ENCODE measurements at regions not wholly inside any gene's neighbourhood (a gene's known extent, or its start where the extent isn't known, plus 50 kb on each side); places are given as distances from the start of the nearest gene placed in this dataset.

- Histone ChIP-seq H2AFZ (ENCODE audit: low read depth, low read length, poor library complexity, severe bottlenecking) (no peak overlapping the region), H3K36me3 (ENCODE audit: control insufficient read depth in 1 of 2, insufficient read depth in 2 of 2, low read length in 2 of 2) (no peaks in the 10 kb centered on the region), H3K27ac (ENCODE audit: low read depth, low read length) (no peak overlapping the region), H3K79me2 (ENCODE audit: insufficient read depth, low read length) (no peaks in the 10 kb centered on the region), H3K9me3 (ENCODE audit: control insufficient read depth in 1 of 2, insufficient read depth in 1 of 2, low read depth in 1 of 2, low read length in 2 of 2) (peaks cover 0 to 33% of the 10 kb centered on the region in 2 experiments; a peak in 2 of 4 replicates), H3K9ac (ENCODE audit: low read length) (no peak overlapping the region), H4K20me1 (ENCODE audit: insufficient read depth) (no peaks in the 10 kb centered on the region), H3K9me2 (ENCODE audit: insufficient read depth) (no peaks in the 10 kb centered on the region), H3K4me1 (ENCODE audit: control insufficient read depth in 1 of 2, insufficient read depth in 2 of 2, low read length in 2 of 2) (no peaks in the 10 kb centered on the region), H3K4me3 (replicated peaks in 1 of 2; ENCODE audit: low read depth in 1 of 2, low read length in 2 of 2) (no peak overlapping the region), H3K4me2 (ENCODE audit: low read length) (no peak overlapping the region), H3K27me3 (ENCODE audit: insufficient read depth, low read length) (no peaks in the 10 kb centered on the region)
- DNase-seq (ENCODE audit: low read depth, low spot score) = no peak
- CTCF ChIA-PET = no interaction called here
- intact Hi-C loops (cut with micrococcal nuclease) = no loop called here
- RAD21 ChIA-PET (ENCODE audit: low non-redundant PET in 1 of 2, low total read pairs in 2 of 2, uncharacterized antibody in 2 of 2, unreplicated experiment in 2 of 2) = no interaction called here
- POLR2A ChIA-PET = no interaction called here
- BruUV-seq (replicated peaks) = no TSS peak
- no peak for TF ChIP-seq CEBPB (IDR thresholded peaks at IDR 0.05; ENCODE audit: low read depth)
- TF ChIP-seq POLR2A (IDR thresholded peaks at IDR 0.05; ENCODE audit: borderline replicate concordance, extremely low read depth, insufficient read depth, insufficient read length) = no peak
- TF ChIP-seq CBX3 (IDR thresholded peaks at IDR 0.05; ENCODE audit: low read depth) = no peak
- TF ChIP-seq ZFX (IDR thresholded peaks at IDR 0.05) = no peak
- TF ChIP-seq FOSL1 (IDR thresholded peaks at IDR 0.05; ENCODE audit: low read depth) = no peak
- TF ChIP-seq SIN3A (IDR thresholded peaks at IDR 0.05; ENCODE audit: low read depth) = no peak
- no peak for TF ChIP-seq TCF7L2 (IDR thresholded peaks at IDR 0.05; ENCODE audit: borderline replicate concordance, extremely low read depth, insufficient read depth, insufficient read length)
- TF ChIP-seq EZH2phosphoT487 (IDR thresholded peaks at IDR 0.05; ENCODE audit: borderline replicate concordance) = no peak
- TF ChIP-seq POLR2AphosphoS5 (IDR thresholded peaks at IDR 0.05; ENCODE audit: low read depth, low read length) = no peak
- TF ChIP-seq RAD21 (IDR thresholded peaks at IDR 0.05; ENCODE audit: low read depth) = no peak
- TF ChIP-seq ZNF274 (IDR thresholded peaks at IDR 0.05; ENCODE audit: low read depth, low read length) = no peak
- TF ChIP-seq, protein P1, sequence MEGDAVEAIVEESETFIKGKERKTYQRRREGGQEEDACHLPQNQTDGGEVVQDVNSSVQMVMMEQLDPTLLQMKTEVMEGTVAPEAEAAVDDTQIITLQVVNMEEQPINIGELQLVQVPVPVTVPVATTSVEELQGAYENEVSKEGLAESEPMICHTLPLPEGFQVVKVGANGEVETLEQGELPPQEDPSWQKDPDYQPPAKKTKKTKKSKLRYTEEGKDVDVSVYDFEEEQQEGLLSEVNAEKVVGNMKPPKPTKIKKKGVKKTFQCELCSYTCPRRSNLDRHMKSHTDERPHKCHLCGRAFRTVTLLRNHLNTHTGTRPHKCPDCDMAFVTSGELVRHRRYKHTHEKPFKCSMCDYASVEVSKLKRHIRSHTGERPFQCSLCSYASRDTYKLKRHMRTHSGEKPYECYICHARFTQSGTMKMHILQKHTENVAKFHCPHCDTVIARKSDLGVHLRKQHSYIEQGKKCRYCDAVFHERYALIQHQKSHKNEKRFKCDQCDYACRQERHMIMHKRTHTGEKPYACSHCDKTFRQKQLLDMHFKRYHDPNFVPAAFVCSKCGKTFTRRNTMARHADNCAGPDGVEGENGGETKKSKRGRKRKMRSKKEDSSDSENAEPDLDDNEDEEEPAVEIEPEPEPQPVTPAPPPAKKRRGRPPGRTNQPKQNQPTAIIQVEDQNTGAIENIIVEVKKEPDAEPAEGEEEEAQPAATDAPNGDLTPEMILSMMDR (IDR thresholded peaks at IDR 0.05 in 2 of 3, conservative IDR thresholded peaks at IDR 0.05 in 1 of 3; ENCODE audit: borderline replicate concordance in 1 of 3, insufficient read depth in 1 of 3, low read depth in 2 of 3, low read length in 2 of 3) = no peak
- TF ChIP-seq ELF1 (IDR thresholded peaks at IDR 0.05; ENCODE audit: borderline replicate concordance, low read depth) = no peak
- TF ChIP-seq YY1 (IDR thresholded peaks at IDR 0.05; ENCODE audit: extremely low read depth, insufficient replicate concordance, low read depth, low read length) = no peak
- TF ChIP-seq, protein P2, sequence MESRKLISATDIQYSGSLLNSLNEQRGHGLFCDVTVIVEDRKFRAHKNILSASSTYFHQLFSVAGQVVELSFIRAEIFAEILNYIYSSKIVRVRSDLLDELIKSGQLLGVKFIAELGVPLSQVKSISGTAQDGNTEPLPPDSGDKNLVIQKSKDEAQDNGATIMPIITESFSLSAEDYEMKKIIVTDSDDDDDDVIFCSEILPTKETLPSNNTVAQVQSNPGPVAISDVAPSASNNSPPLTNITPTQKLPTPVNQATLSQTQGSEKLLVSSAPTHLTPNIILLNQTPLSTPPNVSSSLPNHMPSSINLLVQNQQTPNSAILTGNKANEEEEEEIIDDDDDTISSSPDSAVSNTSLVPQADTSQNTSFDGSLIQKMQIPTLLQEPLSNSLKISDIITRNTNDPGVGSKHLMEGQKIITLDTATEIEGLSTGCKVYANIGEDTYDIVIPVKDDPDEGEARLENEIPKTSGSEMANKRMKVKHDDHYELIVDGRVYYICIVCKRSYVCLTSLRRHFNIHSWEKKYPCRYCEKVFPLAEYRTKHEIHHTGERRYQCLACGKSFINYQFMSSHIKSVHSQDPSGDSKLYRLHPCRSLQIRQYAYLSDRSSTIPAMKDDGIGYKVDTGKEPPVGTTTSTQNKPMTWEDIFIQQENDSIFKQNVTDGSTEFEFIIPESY (IDR thresholded peaks at IDR 0.05; ENCODE audit: extremely low read depth, insufficient replicate concordance, low read length) = no peak
- no peak for TF ChIP-seq MAX (IDR thresholded peaks at IDR 0.05)
- no peak for TF ChIP-seq EGR1 (IDR thresholded peaks at IDR 0.05; ENCODE audit: low read depth)
- no peak for TF ChIP-seq SP1 (IDR thresholded peaks at IDR 0.05; ENCODE audit: low read depth)
- TF ChIP-seq, protein P3, sequence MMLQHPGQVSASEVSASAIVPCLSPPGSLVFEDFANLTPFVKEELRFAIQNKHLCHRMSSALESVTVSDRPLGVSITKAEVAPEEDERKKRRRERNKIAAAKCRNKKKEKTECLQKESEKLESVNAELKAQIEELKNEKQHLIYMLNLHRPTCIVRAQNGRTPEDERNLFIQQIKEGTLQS (IDR thresholded peaks at IDR 0.05) = no peak
- ATAC-seq = no peak
These were observed 116.6 kb upstream of the SALL1 start for GRCh38 chr16:51267681-51268080.
